Smooth muscle cell (in vitro differentiated cells): ENCODE measurements at regions not wholly inside any gene's neighbourhood (a gene's known extent, or its start where the extent isn't known, plus 50 kb on each side); places are given as distances from the start of the nearest gene placed in this dataset.

Experiments used
- DNase-seq: peaks from one replicate; lab custom pipeline; 2025; ENCODE audit not compliant: unreplicated experiment; lab: John Stamatoyannopoulos, UW
- H2AFZ ChIP-seq: fragments of 200-600 bp; sonication (generic); 2 replicates; pipeline ENCODE4 v1.6.0; 2016; ENCODE audit warnings: antibody characterized with exemption, low read depth, mild to moderate bottlenecking
- H3F3A ChIP-seq: fragments of 200-600 bp; sonication (generic); 2 replicates; pipeline ENCODE4 v1.6.0; 2017; ENCODE audit warnings: antibody characterized with exemption, low read depth
- H3K27ac ChIP-seq: fragments of 200-600 bp; sonication (generic); 2 replicates; pipeline ENCODE4 v1.5.1; 2016; ENCODE audit warnings: low read depth, mild to moderate bottlenecking
- H3K27me3 ChIP-seq: fragments of 200-600 bp; sonication (generic); 2 replicates; pipeline ENCODE4 v1.6.1; 2016; ENCODE audit warnings: low read depth, mild to moderate bottlenecking
- H3K36me3 ChIP-seq: fragments of 200-600 bp; sonication (generic); 2 replicates; pipeline ENCODE4 v1.5.1; 2016; ENCODE audit warnings: low read depth
- H3K4me1 ChIP-seq: fragments of 200-600 bp; sonication (generic); 2 replicates; pipeline ENCODE4 v1.5.1; 2016; ENCODE audit warnings: low read depth
- H3K4me2 ChIP-seq: fragments of 200-600 bp; sonication (generic); 2 replicates; pipeline ENCODE4 v1.6.0; 2016; ENCODE audit warnings: mild to moderate bottlenecking
- H3K4me3 ChIP-seq: fragments of 200-600 bp; sonication (generic); 2 replicates; pipeline ENCODE4 v1.5.1; 2016; ENCODE audit warnings: mild to moderate bottlenecking
- H3K79me2 ChIP-seq: fragments of 200-600 bp; sonication (generic); 2 replicates; pipeline ENCODE4 v1.6.0; 2016; ENCODE audit warnings: low read depth, mild to moderate bottlenecking
- H3K9ac ChIP-seq: fragments of 200-600 bp; sonication (generic); 2 replicates; pipeline ENCODE4 v1.6.0; 2016; ENCODE audit warnings: low read depth
- H3K9me3 ChIP-seq: fragments of 200-600 bp; sonication (generic); replicated peaks from 2 replicates; pipeline ENCODE4 v1.5.1; 2016; ENCODE audit warnings: low read depth
- H4K20me1 ChIP-seq: fragments of 200-600 bp; sonication (generic); 2 replicates; pipeline ENCODE4 v1.6.0; 2016; ENCODE audit warnings: low read depth
- CTCF ChIP-seq: fragments of 200-600 bp; sonication (generic); IDR thresholded peaks from 2 replicates; pipeline ENCODE4 v1.5.1; 2017; ENCODE audit warnings: borderline replicate concordance, mild to moderate bottlenecking, antibody characterized with exemption; ENCODE audit not compliant: insufficient read depth, poor library complexity, severe bottlenecking
- WGBS: methylation state at CpG from one replicate; pipeline ENCODE4 v1.1.7; 2016; ENCODE audit warnings: low lambda C conversion rate; 5-methylcytosine and 5-hydroxymethylcytosine counted together

DNA sequence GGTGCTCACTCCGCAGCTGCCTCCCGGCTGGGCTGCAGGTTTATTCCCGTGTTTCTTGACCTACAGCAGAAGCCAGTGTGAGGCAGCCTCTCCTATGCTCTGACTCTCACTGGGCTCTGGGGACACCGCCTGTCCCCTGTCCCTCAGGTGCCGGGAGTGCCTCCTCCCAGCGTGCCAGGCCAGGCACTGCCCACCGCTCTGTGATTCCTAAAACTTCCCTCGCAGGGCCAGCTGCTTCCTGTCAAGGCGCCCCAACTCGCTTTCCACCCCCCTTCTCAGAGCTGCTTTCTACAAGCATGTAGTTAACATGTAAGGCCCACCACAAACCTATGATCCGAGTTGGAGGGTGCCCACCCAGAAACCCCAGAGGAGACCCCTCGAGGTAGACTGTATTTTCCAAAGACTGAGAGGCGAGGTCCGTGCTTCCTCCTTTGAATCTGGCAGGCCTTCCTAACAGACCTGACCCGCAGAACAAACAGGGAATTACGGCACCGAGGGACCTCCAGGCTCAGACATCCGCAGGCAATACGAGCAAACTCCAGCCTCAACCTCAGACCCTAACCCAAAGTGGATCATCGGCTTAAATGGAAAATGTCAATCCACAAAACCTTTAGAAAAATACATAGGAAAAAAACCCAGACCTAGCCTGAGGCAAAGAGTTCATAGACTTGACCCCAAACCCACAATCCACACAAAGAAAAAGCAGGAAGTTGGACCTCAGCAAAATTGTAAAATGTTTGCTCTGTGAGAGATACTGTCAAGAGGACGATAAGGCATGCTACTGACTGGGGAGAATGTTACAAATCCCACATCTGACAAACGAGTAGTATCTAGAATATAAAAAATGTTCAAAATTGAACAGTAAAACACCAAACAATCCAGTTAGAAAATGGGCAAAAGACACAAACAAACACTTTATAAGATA lies 121.3 kb upstream of the IQSEC1 start:
- DNase-seq, result no peak
- H3K4me1 ChIP-seq, result peaks cover 10% of the 10 kb centered on the region
- no peak overlapping the region for H3K27ac ChIP-seq
- H3K27me3 ChIP-seq, result no peaks in the 10 kb centered on the region
- 84% methylated on average over 22 of the region's 22 CpGs for WGBS
- H3K4me3 ChIP-seq, result no peak overlapping the region
- no peaks in the 10 kb centered on the region for H3F3A ChIP-seq
- no peak overlapping the region for H3K4me2 ChIP-seq
- no peaks in the 10 kb centered on the region for H3K36me3 ChIP-seq
- H4K20me1 ChIP-seq, result no peaks in the 10 kb centered on the region
- H2AFZ ChIP-seq, result no peak overlapping the region
- no peaks in the 10 kb centered on the region for H3K79me2 ChIP-seq
- H3K9ac ChIP-seq, result no peak overlapping the region
- no peak for TF ChIP-seq CTCF
- no peaks in the 10 kb centered on the region for H3K9me3 ChIP-seq

GRCh38 chr3:13193320-13194284 lies 120.4 kb upstream of the IQSEC1 start:
- TF ChIP-seq CTCF, result no peak
- 84% methylated on average over 17 of the region's 17 CpGs for WGBS
- Histone ChIP-seq H3K27ac (no peak overlapping the region), H3K9me3 (no peaks in the 10 kb centered on the region), H3K4me3 (no peak overlapping the region), H3K4me1 (peaks cover 12% of the 10 kb centered on the region), H3K36me3 (no peaks in the 10 kb centered on the region), H3K4me2 (no peak overlapping the region), H2AFZ (no peak overlapping the region), H4K20me1 (no peaks in the 10 kb centered on the region), H3F3A (no peaks in the 10 kb centered on the region), H3K79me2 (no peaks in the 10 kb centered on the region), H3K9ac (no peak overlapping the region), H3K27me3 (no peaks in the 10 kb centered on the region)
- no peak for DNase-seq

GRCh38 chr3:13192471-13193213 lies 119.4 kb upstream of the IQSEC1 start:
- H3K4me3 ChIP-seq, result no peak overlapping the region
- H4K20me1 ChIP-seq, result no peaks in the 10 kb centered on the region
- H3K4me2 ChIP-seq, result no peak overlapping the region
- H3K9me3 ChIP-seq, result no peaks in the 10 kb centered on the region
- peaks cover 12% of the 10 kb centered on the region for H3K4me1 ChIP-seq
- H3K79me2 ChIP-seq, result no peaks in the 10 kb centered on the region
- no peak overlapping the region for H3K9ac ChIP-seq
- H2AFZ ChIP-seq, result no peak overlapping the region
- H3K27me3 ChIP-seq, result no peaks in the 10 kb centered on the region
- H3F3A ChIP-seq, result no peaks in the 10 kb centered on the region
- WGBS, result 88% methylated on average over 15 of the region's 16 CpGs
- no peak overlapping the region for H3K27ac ChIP-seq
- no peaks in the 10 kb centered on the region for H3K36me3 ChIP-seq
- peak; percentile 33 for TF ChIP-seq CTCF
- DNase-seq, result no peak
